CD14-positive monocyte (primary cell): ENCODE measurements at regions not wholly inside any gene's neighbourhood (a gene's known extent, or its start where the extent isn't known, plus 50 kb on each side); places are given as distances from the start of the nearest gene placed in this dataset.

Source experiments
- DNase-seq, 3 donors: peaks; one replicate each; pipeline ENCODE4 v3.0.0-alpha.2; 2011 to 2022
- H2AFZ ChIP-seq: 2 replicates; pipeline ENCODE4 v1.6.0; 2012; ENCODE audit warnings: mild to moderate bottlenecking, low read depth, low read length, inconsistent platforms; ENCODE audit not compliant: insufficient read depth, poor library complexity, severe bottlenecking
- H3K27ac ChIP-seq, 2 donors: 1 replicate in 1 of 2; 2 replicates in 1 of 2; pipeline ENCODE4 v1.5.1; 2012 to 2013; ENCODE audit warnings: low read length in 2 of 2, control low read depth in 1 of 2, inconsistent platforms in 1 of 2, low read depth in 1 of 2, mild to moderate bottlenecking in 1 of 2
- H3K27me3 ChIP-seq, 2 donors: one replicate each; pipeline versions ENCODE4 v1.6.0 to v1.6.1; 2011 to 2013; ENCODE audit warnings: low read length in 2 of 2; ENCODE audit not compliant: control insufficient read depth in 2 of 2, insufficient read depth in 2 of 2
- H3K36me3 ChIP-seq, 2 donors: replicated peaks in 1 of 2; 1 replicate in 1 of 2; 2 replicates in 1 of 2; pipeline versions ENCODE4 v1.5.1 to v1.6.1; 2012 to 2013; ENCODE audit warnings: low read length in 2 of 2, control low read depth in 1 of 2, inconsistent platforms in 1 of 2, mild to moderate bottlenecking in 1 of 2; ENCODE audit not compliant: insufficient read depth in 2 of 2, control insufficient read depth in 1 of 2
- H3K4me1 ChIP-seq, 2 donors: 1 replicate in 1 of 2; 2 replicates in 1 of 2; pipeline versions ENCODE4 v1.5.1 to v1.6.1; 2012 to 2013; ENCODE audit warnings: low read length in 2 of 2, control low read depth in 1 of 2, inconsistent platforms in 1 of 2, mild to moderate bottlenecking in 1 of 2, moderate library complexity in 1 of 2; ENCODE audit not compliant: insufficient read depth in 2 of 2, control insufficient read depth in 1 of 2
- H3K4me2 ChIP-seq: replicated peaks from 2 replicates; pipeline ENCODE3; 2012; ENCODE audit warnings: low read length, moderate library complexity, mild to moderate bottlenecking; ENCODE audit not compliant: poor library complexity, severe bottlenecking; ENCODE audit errors: extremely low read depth
- H3K4me3 ChIP-seq, 3 experiments: fragments of 200-600 bp in 1 of 3; sonication (generic) in 1 of 3; replicated peaks in 1 of 3; 1 replicate in 2 of 3; 2 replicates in 1 of 3; pipeline ENCODE4 v1.5.1; 2011 to 2013; ENCODE audit warnings: low read length in 3 of 3, mild to moderate bottlenecking in 3 of 3, control low read depth in 2 of 3, low read depth in 2 of 3, inconsistent platforms in 1 of 3, moderate library complexity in 1 of 3
- H3K79me2 ChIP-seq: 2 replicates; pipeline ENCODE4 v1.6.0; 2012; ENCODE audit warnings: mild to moderate bottlenecking, control low read depth, inconsistent platforms, low read length, moderate library complexity; ENCODE audit not compliant: insufficient read depth
- H3K9ac ChIP-seq: 2 replicates; pipeline ENCODE4 v1.6.0; 2017; ENCODE audit warnings: low read length, mild to moderate bottlenecking; ENCODE audit not compliant: insufficient read depth, poor library complexity, severe bottlenecking
- H3K9me3 ChIP-seq, 2 donors: replicated peaks in 1 of 2; 1 replicate in 1 of 2; 2 replicates in 1 of 2; pipeline versions ENCODE4 v1.5.1 to v1.6.1; 2012 to 2013; ENCODE audit warnings: low read length in 2 of 2, control low read depth in 1 of 2; ENCODE audit not compliant: control insufficient read depth in 1 of 2, insufficient read depth in 1 of 2
- H4K20me1 ChIP-seq: 2 replicates; pipeline ENCODE4 v1.6.0; 2012; ENCODE audit warnings: mild to moderate bottlenecking, low read length, control low read depth, moderate library complexity; ENCODE audit not compliant: insufficient read depth
- H3K27ac Mint-ChIP-seq, 7 donors: one replicate each; pipeline ENCODE4 v1.8.0; 2020; ENCODE audit warnings: mild to moderate bottlenecking in 7 of 7, mixed read lengths in 7 of 7, moderate library complexity in 6 of 7, inconsistent platforms in 2 of 7
- H3K27me3 Mint-ChIP-seq, 3 donors: one replicate each; pipeline ENCODE4 v1.8.0; 2021 to 2022; ENCODE audit warnings: low read depth in 3 of 3, mild to moderate bottlenecking in 3 of 3, mixed read lengths in 3 of 3, moderate library complexity in 3 of 3, inconsistent platforms in 1 of 3
- H3K36me3 Mint-ChIP-seq, 2 donors: one replicate each; pipeline ENCODE4 v1.8.0; 2020; ENCODE audit warnings: mixed read lengths in 2 of 2, inconsistent platforms in 1 of 2, mild to moderate bottlenecking in 1 of 2
- H3K4me1 Mint-ChIP-seq: one replicate; pipeline ENCODE4 v1.8.0; 2020; ENCODE audit warnings: mild to moderate bottlenecking, mixed read lengths
- H3K4me3 Mint-ChIP-seq, 2 donors: one replicate each; pipeline ENCODE4 v1.8.0; 2020; ENCODE audit warnings: mild to moderate bottlenecking in 2 of 2, mixed read lengths in 2 of 2, moderate library complexity in 1 of 2
- H3K9me3 Mint-ChIP-seq, 7 donors: one replicate each; pipeline ENCODE4 v1.8.0; 2020 to 2022; ENCODE audit warnings: mixed read lengths in 7 of 7, mild to moderate bottlenecking in 6 of 7, moderate library complexity in 6 of 7, inconsistent platforms in 2 of 7
- WGBS: methylation state at CpG from one replicate; pipeline ENCODE4 v1.1.5; 2013; ENCODE audit warnings: missing lambda C conversion rate; ENCODE audit not compliant: insufficient coverage; 5-methylcytosine and 5-hydroxymethylcytosine counted together
- intact Hi-C, 2 donors: fragments of 100-400 bp; cut with micrococcal nuclease; formaldehyde crosslinking; loops; one replicate each; pipeline versions ENCODE4 v1.15.0 to v1.15.1; 2023
- TF ChIP-seq, protein P1 (sequence below): fragments of 200-600 bp; IDR thresholded peaks from one replicate; pipeline ENCODE4 v1.8.0; 2022; ENCODE audit warnings: antibody characterized with exemption, mild to moderate bottlenecking

DNA sequence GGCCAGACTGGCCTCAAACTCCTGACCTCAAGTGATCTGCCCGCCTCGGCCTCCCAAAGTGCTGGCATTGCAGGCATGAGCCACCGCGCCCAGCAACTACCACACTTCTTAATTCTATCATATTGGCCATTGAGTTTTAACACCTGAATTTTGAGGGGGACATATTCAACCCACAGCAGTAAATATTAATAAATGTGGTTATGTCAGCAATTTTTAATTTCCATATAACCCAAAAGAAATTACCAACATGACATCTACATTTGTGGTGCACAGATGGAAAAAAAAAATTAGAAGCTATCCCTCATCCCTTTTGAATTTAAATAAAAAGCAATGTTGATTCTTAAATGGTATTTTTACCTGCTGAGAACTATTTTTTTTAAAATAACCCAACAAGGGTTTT is 88.7 kb downstream of the SLITRK6 start:
- Histone ChIP-seq H3K4me3 (no peak overlapping the region), H2AFZ (no peak overlapping the region), H3K36me3 (no peaks in the 10 kb centered on the region), H3K9ac (no peak overlapping the region), H4K20me1 (no peaks in the 10 kb centered on the region), H3K9me3 (no peaks in the 10 kb centered on the region), H3K4me1 (no peaks in the 10 kb centered on the region), H3K4me2 (no peak overlapping the region), H3K79me2 (no peaks in the 10 kb centered on the region), H3K27ac (no peak overlapping the region), H3K27me3 (no peaks in the 10 kb centered on the region)
- no CpG with 5 or more reads among the region's 4 CpGs for WGBS
- peaks cover 0 to 6% (median 2%) of the 10 kb centered on the region in 7 donors for H3K9me3 Mint-ChIP-seq
- H3K27ac Mint-ChIP-seq: no peak overlapping the region
- H3K27me3 Mint-ChIP-seq: no peaks in the 10 kb centered on the region
- no peak overlapping the region for H3K4me3 Mint-ChIP-seq
- H3K36me3 Mint-ChIP-seq: no peaks in the 10 kb centered on the region
- H3K4me1 Mint-ChIP-seq: no peaks in the 10 kb centered on the region
- DNase-seq: no peak
- TF ChIP-seq, protein P1, sequence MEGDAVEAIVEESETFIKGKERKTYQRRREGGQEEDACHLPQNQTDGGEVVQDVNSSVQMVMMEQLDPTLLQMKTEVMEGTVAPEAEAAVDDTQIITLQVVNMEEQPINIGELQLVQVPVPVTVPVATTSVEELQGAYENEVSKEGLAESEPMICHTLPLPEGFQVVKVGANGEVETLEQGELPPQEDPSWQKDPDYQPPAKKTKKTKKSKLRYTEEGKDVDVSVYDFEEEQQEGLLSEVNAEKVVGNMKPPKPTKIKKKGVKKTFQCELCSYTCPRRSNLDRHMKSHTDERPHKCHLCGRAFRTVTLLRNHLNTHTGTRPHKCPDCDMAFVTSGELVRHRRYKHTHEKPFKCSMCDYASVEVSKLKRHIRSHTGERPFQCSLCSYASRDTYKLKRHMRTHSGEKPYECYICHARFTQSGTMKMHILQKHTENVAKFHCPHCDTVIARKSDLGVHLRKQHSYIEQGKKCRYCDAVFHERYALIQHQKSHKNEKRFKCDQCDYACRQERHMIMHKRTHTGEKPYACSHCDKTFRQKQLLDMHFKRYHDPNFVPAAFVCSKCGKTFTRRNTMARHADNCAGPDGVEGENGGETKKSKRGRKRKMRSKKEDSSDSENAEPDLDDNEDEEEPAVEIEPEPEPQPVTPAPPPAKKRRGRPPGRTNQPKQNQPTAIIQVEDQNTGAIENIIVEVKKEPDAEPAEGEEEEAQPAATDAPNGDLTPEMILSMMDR: no peak
- intact Hi-C loops: no loop called here

- no peaks in the 10 kb centered on the region for H3K79me2 ChIP-seq
- no peaks in the 10 kb centered on the region for H3K36me3 ChIP-seq
- no peaks in the 10 kb centered on the region for H3K27me3 ChIP-seq
- H3K4me1 ChIP-seq: no peaks in the 10 kb centered on the region
- H2AFZ ChIP-seq: no peak overlapping the region
- H4K20me1 ChIP-seq: no peaks in the 10 kb centered on the region
- no peak overlapping the region for H3K9ac ChIP-seq
- H3K9me3 ChIP-seq: no peaks in the 10 kb centered on the region
- no peaks in the 10 kb centered on the region for H3K4me1 Mint-ChIP-seq
- no peak for DNase-seq
- intact Hi-C loops: no loop called here
- no peaks in the 10 kb centered on the region for H3K27me3 Mint-ChIP-seq
- H3K4me3 ChIP-seq: no peak overlapping the region
- no peak overlapping the region for H3K27ac Mint-ChIP-seq
- peaks cover 0 to 6% (median 2%) of the 10 kb centered on the region in 7 donors for H3K9me3 Mint-ChIP-seq
- H3K36me3 Mint-ChIP-seq: no peaks in the 10 kb centered on the region
- no CpG with 5 or more reads among the region's 1 CpG for WGBS
- H3K27ac ChIP-seq: no peak overlapping the region
- no peak overlapping the region for H3K4me3 Mint-ChIP-seq
- no peak overlapping the region for H3K4me2 ChIP-seq
- TF ChIP-seq, protein P1: no peak
These were observed 89.5 kb downstream of the SLITRK6 start for GRCh38 chr13:85709721-85710120.
